ENCODE measurements at regions not wholly inside any gene's neighbourhood (a gene's known extent, or its start where the extent isn't known, plus 50 kb on each side); places are given as distances from the start of the nearest gene placed in this dataset.

- DNase-seq (ENCODE audit: low spot score), result no peak
- no peak for TF ChIP-seq CTCF (IDR thresholded peaks at IDR 0.05; ENCODE audit: extremely low read depth, missing control alignments)
Measured at GRCh38 chr7:119341822-119342221, 931.2 kb upstream of the KCND2 start.

- DNase-seq (ENCODE audit: low spot score), result no peak
- TF ChIP-seq CTCF (IDR thresholded peaks at IDR 0.05; ENCODE audit: extremely low read depth, missing control alignments), result no peak
Measured at GRCh38 chr7:119343289-119343688, 929.7 kb upstream of the KCND2 start.

GRCh38 chr7:119344466-119344865, 928.5 kb upstream of the KCND2 start:
- TF ChIP-seq CTCF (IDR thresholded peaks at IDR 0.05; ENCODE audit: extremely low read depth, missing control alignments), result no peak

GRCh38 chr7:119348491-119348890, 924.5 kb upstream of the KCND2 start:
- no peak for TF ChIP-seq CTCF (IDR thresholded peaks at IDR 0.05; ENCODE audit: extremely low read depth, missing control alignments)
- DNase-seq (ENCODE audit: low spot score), result no peak

More at GRCh38 chr7:119344466-119344865, 928.5 kb upstream of the KCND2 start:
- no peak for DNase-seq (ENCODE audit: low spot score)

GRCh38 chr7:119350334-119350733, 922.6 kb upstream of the KCND2 start:
- no peak for DNase-seq (ENCODE audit: low spot score)
- no peak for TF ChIP-seq CTCF (IDR thresholded peaks at IDR 0.05; ENCODE audit: extremely low read depth, missing control alignments)

GRCh38 chr7:119351320-119351719, 921.7 kb upstream of the KCND2 start:
- no peak for DNase-seq (ENCODE audit: low spot score)
- TF ChIP-seq CTCF (IDR thresholded peaks at IDR 0.05; ENCODE audit: extremely low read depth, missing control alignments), result no peak

GRCh38 chr7:119374436-119374835, 898.5 kb upstream of the KCND2 start:
- DNase-seq (ENCODE audit: low spot score), result no peak
- TF ChIP-seq CTCF (IDR thresholded peaks at IDR 0.05; ENCODE audit: extremely low read depth, missing control alignments), result no peak
